HFF-Myc (cell line): ENCODE measurements at regions not wholly inside any gene's neighbourhood (a gene's known extent, or its start where the extent isn't known, plus 50 kb on each side); places are given as distances from the start of the nearest gene placed in this dataset.
A peak's percentile ranks its signal among the peaks of the same experiment; 100 is the strongest.

Experiments used
- DNase-seq: peaks from one replicate; pipeline ENCODE4 v3.0.0-alpha.2; 2011; ENCODE audit warnings: low read depth; ENCODE audit errors: extremely low read depth
- H3K4me3 ChIP-seq: replicated peaks from 2 replicates; pipeline ENCODE4 v1.5.1; 2011; ENCODE audit warnings: low read depth, mild to moderate bottlenecking, control low read depth, low read length
- CTCF ChIP-seq: IDR thresholded peaks from 2 replicates; pipeline ENCODE4 v1.5.1; 2012; ENCODE audit warnings: mild to moderate bottlenecking, low read depth, low read length, control low read depth; ENCODE audit errors: missing control alignments

DNA sequence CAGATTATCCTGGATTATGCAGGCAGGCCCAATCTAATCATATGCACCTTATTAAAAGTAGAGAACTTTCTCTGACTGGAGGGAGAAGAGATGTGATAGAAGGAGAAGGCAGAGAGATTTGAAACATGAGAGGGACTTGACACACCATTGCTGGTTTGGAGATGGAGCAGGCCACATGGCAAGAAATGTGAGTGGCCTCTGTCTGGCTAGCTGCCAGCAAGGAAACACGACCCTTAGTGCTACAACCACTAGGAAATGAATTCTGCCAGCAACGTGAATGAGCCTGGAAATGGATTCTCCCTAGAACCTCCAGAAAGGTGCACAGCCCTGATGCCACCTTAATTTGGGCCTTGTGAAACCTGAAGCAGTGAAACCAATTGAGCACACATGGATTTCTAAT is 79.5 kb upstream of the MBNL3 start:
- TF ChIP-seq CTCF, result no peak
- H3K4me3 ChIP-seq, result no peak overlapping the region
- no peak for DNase-seq

DNA sequence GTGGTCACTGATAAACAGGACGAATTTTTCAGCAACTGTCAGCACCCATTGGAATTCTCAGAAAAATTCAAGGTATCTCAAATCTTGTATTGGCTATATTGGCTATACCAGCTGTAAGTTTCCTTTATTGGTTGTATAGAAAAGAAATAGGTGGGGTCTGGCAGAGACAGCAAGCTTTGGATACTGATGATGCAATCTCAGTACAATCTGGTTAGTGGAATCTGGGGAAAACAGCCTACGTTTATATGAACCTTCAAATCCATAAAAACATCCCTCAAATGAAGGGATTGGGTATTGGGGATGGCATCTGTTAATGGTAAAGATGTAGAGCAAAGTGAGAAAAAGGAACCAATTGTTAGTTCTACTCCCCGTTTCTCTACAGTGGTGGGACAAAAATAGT is 76.4 kb upstream of the MBNL3 start:
- no peak for DNase-seq
- no peak for TF ChIP-seq CTCF
- no peak overlapping the region for H3K4me3 ChIP-seq

DNA sequence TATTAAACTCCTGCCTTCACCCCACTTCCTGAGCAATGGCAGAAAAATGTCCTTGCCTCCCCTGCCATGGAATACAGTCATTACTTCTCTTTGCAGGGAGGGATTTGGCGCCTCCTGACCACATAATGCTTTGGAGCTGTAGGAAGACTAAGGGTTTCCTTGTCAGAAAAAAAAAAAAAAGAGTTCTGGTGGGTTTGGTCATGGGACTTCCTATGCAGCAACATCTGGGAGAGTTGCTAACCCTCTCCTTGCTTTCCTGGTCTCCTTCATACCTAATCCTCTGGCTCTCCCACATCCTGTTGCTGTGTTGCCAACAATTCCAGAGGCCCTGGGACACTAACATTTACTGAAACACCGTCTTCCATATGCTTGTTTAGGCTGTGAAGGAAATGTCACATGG is 75.1 kb upstream of the MBNL3 start:
- DNase-seq, result peak; percentile 45
- H3K4me3 ChIP-seq, result no peak overlapping the region
- no peak for TF ChIP-seq CTCF

GRCh38 chrX:132561974-132562373 is 73.1 kb upstream of the MBNL3 start:
- no peak for DNase-seq
- no peak for TF ChIP-seq CTCF
- H3K4me3 ChIP-seq, result no peak overlapping the region

- H3K4me3 ChIP-seq, result no peak overlapping the region
- TF ChIP-seq CTCF, result no peak
- DNase-seq, result no peak
Observed at GRCh38 chrX:132561483-132561882, 72.6 kb upstream of the MBNL3 start.

DNA sequence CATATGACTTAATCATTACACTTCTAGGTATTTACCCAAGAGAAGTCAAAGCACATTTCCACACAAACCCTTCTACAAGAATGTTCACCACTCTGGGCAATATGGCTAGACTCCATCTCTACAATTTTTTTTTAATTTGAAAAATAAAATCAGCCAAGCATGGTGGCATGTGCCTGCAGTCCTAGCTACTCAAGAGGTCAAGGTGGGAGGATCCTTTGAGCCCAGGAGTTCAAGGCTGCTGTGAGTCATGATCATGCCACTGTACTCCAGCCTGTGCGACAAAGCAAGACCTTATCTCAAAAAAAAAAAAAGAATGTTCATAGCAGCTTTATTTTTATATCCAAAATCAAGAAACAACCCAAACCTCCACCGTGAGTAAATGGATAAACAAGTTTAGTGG is 70.3 kb upstream of the MBNL3 start:
- no peak for DNase-seq
- H3K4me3 ChIP-seq, result no peak overlapping the region
- no peak for TF ChIP-seq CTCF

GRCh38 chrX:132539611-132540010 is 50.8 kb upstream of the MBNL3 start:
- TF ChIP-seq CTCF, result no peak
- DNase-seq, result no peak
- H3K4me3 ChIP-seq, result no peak overlapping the region
